ENCODE measurements at regions not wholly inside any gene's neighbourhood (a gene's known extent, or its start where the extent isn't known, plus 50 kb on each side); places are given as distances from the start of the nearest gene placed in this dataset.
"Not testable (repeated sequence)": the region's sequence is repeated elsewhere in the genome, so short reads cannot be mapped to it uniquely, and the experiment has no call there.

DNA sequence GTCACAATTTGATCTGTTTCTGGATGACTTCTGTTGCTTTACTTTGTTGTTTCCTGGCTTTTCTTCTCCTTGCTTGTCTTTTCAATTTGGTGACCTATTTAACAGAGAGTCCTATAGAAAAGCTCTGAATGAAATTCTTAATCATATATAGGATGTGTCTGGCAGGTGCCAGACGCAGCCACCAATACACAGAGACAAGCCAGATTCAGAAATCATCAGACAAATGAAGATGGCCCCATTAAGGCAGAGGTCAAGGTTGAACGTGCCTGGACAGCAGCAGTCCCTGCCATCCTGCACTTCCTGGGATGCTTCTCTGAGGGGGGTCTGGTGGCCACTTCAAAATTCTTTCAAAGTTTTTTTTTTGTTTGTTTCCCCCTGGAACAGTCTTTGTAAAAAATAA is 846.7 kb upstream of the COBL start:
- Histone ChIP-seq H2AFZ (ENCODE audit: low read length) (no peak overlapping the region; the same call in 1 of the 2 replicates), H3K4me3 (ENCODE audit: low read depth, low read length, poor library complexity, severe bottlenecking) (no peak overlapping the region), H3K27me3 (ENCODE audit: insufficient read depth, low read length) (no peaks in the 10 kb centered on the region), H3K36me3 (ENCODE audit: insufficient read depth, low read length) (no peaks in the 10 kb centered on the region), H3F3A (ENCODE audit: insufficient read depth, low read length) (no peaks in the 10 kb centered on the region), H3K9ac (ENCODE audit: low read length) (no peak overlapping the region), H4K20me1 (ENCODE audit: insufficient read depth, low read length) (no peaks in the 10 kb centered on the region), H3K9me2 (ENCODE audit: low read depth, low read length) (no peaks in the 10 kb centered on the region), H3K79me2 (ENCODE audit: insufficient read depth, low read length) (no peaks in the 10 kb centered on the region), H3K4me1 (ENCODE audit: insufficient read depth, low read length, severe bottlenecking) (peaks cover 3% of the 10 kb centered on the region), H3K27ac (ENCODE audit: low read depth, low read length, poor library complexity, severe bottlenecking) (no peak overlapping the region), H3K9me3 (ENCODE audit: low read length) (no peaks in the 10 kb centered on the region), H3K4me2 (ENCODE audit: low read length) (no peak overlapping the region)
- TF ChIP-seq, protein P1, sequence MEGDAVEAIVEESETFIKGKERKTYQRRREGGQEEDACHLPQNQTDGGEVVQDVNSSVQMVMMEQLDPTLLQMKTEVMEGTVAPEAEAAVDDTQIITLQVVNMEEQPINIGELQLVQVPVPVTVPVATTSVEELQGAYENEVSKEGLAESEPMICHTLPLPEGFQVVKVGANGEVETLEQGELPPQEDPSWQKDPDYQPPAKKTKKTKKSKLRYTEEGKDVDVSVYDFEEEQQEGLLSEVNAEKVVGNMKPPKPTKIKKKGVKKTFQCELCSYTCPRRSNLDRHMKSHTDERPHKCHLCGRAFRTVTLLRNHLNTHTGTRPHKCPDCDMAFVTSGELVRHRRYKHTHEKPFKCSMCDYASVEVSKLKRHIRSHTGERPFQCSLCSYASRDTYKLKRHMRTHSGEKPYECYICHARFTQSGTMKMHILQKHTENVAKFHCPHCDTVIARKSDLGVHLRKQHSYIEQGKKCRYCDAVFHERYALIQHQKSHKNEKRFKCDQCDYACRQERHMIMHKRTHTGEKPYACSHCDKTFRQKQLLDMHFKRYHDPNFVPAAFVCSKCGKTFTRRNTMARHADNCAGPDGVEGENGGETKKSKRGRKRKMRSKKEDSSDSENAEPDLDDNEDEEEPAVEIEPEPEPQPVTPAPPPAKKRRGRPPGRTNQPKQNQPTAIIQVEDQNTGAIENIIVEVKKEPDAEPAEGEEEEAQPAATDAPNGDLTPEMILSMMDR (IDR thresholded peaks at IDR 0.05; ENCODE audit: low read length), result no peak
- no peak for TF ChIP-seq EZH2 (IDR thresholded peaks at IDR 0.05; ENCODE audit: borderline replicate concordance, low read length)

DNA sequence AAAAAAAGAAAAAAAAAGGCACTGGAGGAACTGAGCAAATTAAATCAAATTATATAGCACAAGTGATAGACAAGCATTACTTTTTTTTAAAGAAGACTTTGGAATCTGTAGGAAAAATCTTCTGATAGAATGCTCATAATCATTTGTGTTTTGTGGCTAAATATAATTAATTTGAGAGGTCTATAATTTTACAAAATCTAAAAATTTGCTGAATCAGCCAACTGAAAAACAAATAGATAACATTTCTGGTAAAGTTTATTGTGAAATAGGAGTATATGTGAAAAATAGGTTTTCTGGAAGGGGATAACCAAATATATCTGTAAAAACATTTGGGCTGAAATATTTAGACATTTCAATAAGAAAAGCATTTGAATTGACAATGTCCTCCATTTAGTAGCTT is 844.9 kb upstream of the COBL start:
- Histone ChIP-seq H3K27ac (ENCODE audit: low read depth, low read length, poor library complexity, severe bottlenecking) (no peak overlapping the region), H3K4me1 (ENCODE audit: insufficient read depth, low read length, severe bottlenecking) (peaks cover 3% of the 10 kb centered on the region), H3K4me3 (ENCODE audit: low read depth, low read length, poor library complexity, severe bottlenecking) (no peak overlapping the region), H3K36me3 (ENCODE audit: insufficient read depth, low read length) (no peaks in the 10 kb centered on the region), H3K4me2 (ENCODE audit: low read length) (no peak overlapping the region), H3K27me3 (ENCODE audit: insufficient read depth, low read length) (no peaks in the 10 kb centered on the region), H3F3A (ENCODE audit: insufficient read depth, low read length) (no peaks in the 10 kb centered on the region), H3K9me3 (ENCODE audit: low read length) (no peaks in the 10 kb centered on the region), H3K79me2 (ENCODE audit: insufficient read depth, low read length) (no peaks in the 10 kb centered on the region), H3K9ac (ENCODE audit: low read length) (no peak overlapping the region), H4K20me1 (ENCODE audit: insufficient read depth, low read length) (no peaks in the 10 kb centered on the region), H2AFZ (ENCODE audit: low read length) (no peak overlapping the region), H3K9me2 (ENCODE audit: low read depth, low read length) (no peaks in the 10 kb centered on the region)
- no peak for TF ChIP-seq EZH2 (IDR thresholded peaks at IDR 0.05; ENCODE audit: borderline replicate concordance, low read length)
- TF ChIP-seq, protein P1 (IDR thresholded peaks at IDR 0.05; ENCODE audit: low read length), result no peak

DNA sequence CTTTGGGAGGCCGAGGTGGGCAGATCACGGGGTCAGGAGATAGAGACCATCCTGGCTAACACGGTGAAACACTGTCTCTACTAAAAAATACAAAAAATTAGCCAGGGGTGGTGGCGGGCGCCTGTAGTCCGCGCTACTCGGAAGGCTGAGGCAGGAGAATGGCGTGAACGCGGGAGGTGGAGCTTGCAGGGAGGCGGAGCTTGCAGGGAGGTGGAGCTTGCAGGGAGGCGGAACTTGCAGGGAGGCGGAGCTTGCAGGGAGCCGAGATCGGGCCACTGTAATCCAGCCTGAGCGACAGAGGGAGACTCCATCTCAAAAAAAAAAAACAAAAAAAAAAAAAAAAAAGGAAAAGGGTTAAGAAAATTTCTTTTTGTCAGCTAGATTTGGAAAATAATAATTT is 842.8 kb upstream of the COBL start:
- not testable (repeated sequence) for H4K20me1 ChIP-seq (ENCODE audit: insufficient read depth, low read length); H3K27me3 ChIP-seq (ENCODE audit: insufficient read depth, low read length); H2AFZ ChIP-seq (ENCODE audit: low read length); H3K36me3 ChIP-seq (ENCODE audit: insufficient read depth, low read length); H3K4me2 ChIP-seq (ENCODE audit: low read length); H3K27ac ChIP-seq (ENCODE audit: low read depth, low read length, poor library complexity, severe bottlenecking); H3K4me3 ChIP-seq (ENCODE audit: low read depth, low read length, poor library complexity, severe bottlenecking); H3K79me2 ChIP-seq (ENCODE audit: insufficient read depth, low read length); H3K9me3 ChIP-seq (ENCODE audit: low read length); H3K4me1 ChIP-seq (ENCODE audit: insufficient read depth, low read length, severe bottlenecking); H3F3A ChIP-seq (ENCODE audit: insufficient read depth, low read length); H3K9ac ChIP-seq (ENCODE audit: low read length); H3K9me2 ChIP-seq (ENCODE audit: low read depth, low read length)

DNA sequence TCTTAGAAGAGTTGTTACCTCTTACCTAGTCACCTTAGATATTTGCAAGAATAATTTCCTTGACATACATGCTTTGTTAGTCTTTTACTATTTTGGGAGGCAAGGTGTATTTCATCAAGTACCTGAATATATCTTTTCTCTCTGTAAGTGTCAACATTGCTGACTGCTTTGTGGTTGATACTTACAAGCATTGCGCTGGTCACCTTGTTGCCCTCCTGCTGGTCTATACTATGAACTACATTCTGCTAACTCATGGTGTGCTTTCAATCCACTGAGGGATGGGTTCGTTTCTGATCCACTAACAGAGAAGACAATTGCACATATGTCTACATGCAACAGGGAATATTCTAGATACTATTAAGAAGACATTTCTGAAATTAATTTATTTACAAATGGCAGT is 837.8 kb upstream of the COBL start:
- TF ChIP-seq, protein P1 (IDR thresholded peaks at IDR 0.05; ENCODE audit: low read length), result peak; percentile 56
- TF ChIP-seq EZH2 (IDR thresholded peaks at IDR 0.05; ENCODE audit: borderline replicate concordance, low read length), result no peak

More for the DNA sequence above, 837.8 kb upstream of the COBL start:
- Histone ChIP-seq H3F3A (ENCODE audit: insufficient read depth, low read length) (no peaks in the 10 kb centered on the region), H3K9me3 (ENCODE audit: low read length) (no peaks in the 10 kb centered on the region), H2AFZ (ENCODE audit: low read length) (0 out of 2 replicates have a peak overlapping the region, but pooled peaks have one; percentile 24), H3K4me2 (ENCODE audit: low read length) (no peak overlapping the region), H3K9me2 (ENCODE audit: low read depth, low read length) (no peaks in the 10 kb centered on the region), H3K36me3 (ENCODE audit: insufficient read depth, low read length) (no peaks in the 10 kb centered on the region), H3K27ac (ENCODE audit: low read depth, low read length, poor library complexity, severe bottlenecking) (no peak overlapping the region), H3K9ac (ENCODE audit: low read length) (no peak overlapping the region), H3K79me2 (ENCODE audit: insufficient read depth, low read length) (no peaks in the 10 kb centered on the region), H4K20me1 (ENCODE audit: insufficient read depth, low read length) (no peaks in the 10 kb centered on the region), H3K4me1 (ENCODE audit: insufficient read depth, low read length, severe bottlenecking) (no peaks in the 10 kb centered on the region), H3K27me3 (ENCODE audit: insufficient read depth, low read length) (no peaks in the 10 kb centered on the region), H3K4me3 (ENCODE audit: low read depth, low read length, poor library complexity, severe bottlenecking) (no peak overlapping the region)

Measured in OCI-LY1 (cell line).